Cerebellar cortex (tissue), 1 donor: ENCODE measurements at regions not wholly inside any gene's neighbourhood (a gene's known extent, or its start where the extent isn't known, plus 50 kb on each side); places are given as distances from the start of the nearest gene placed in this dataset.

ENCODE experiments used
- DNase-seq: peaks from one replicate; pipeline ENCODE4 v3.0.0-alpha.2; 2015; ENCODE audit warnings: low spot score

GRCh38 chr5:107263387-107264018 lies 407.2 kb downstream of the EFNA5 start:
- no peak for DNase-seq

- no peak for DNase-seq
These were observed 412.7 kb downstream of the EFNA5 start for GRCh38 chr5:107257885-107258520.

GRCh38 chr5:107254902-107255234 lies 415.9 kb downstream of the EFNA5 start:
- no peak for DNase-seq

- DNase-seq, result no peak
These were observed 416.4 kb downstream of the EFNA5 start for GRCh38 chr5:107254214-107254901.

GRCh38 chr5:107253246-107253645 lies 417.5 kb downstream of the EFNA5 start:
- no peak for DNase-seq

- DNase-seq, result no peak
These were observed 419.6 kb downstream of the EFNA5 start for GRCh38 chr5:107251151-107251550.

GRCh38 chr5:107248066-107248695 lies 422.6 kb downstream of the EFNA5 start:
- peak; percentile 28 for DNase-seq

GRCh38 chr5:107247427-107247826 lies 423.3 kb downstream of the EFNA5 start:
- DNase-seq, result no peak

- no peak for DNase-seq
These were observed 427.5 kb downstream of the EFNA5 start for GRCh38 chr5:107243220-107243579.

GRCh38 chr5:107242411-107243219 lies 428.1 kb downstream of the EFNA5 start:
- no peak for DNase-seq

- DNase-seq, result no peak
These were observed 428.9 kb downstream of the EFNA5 start for GRCh38 chr5:107241841-107242240.

GRCh38 chr5:107235167-107235566 lies 435.6 kb downstream of the EFNA5 start:
- DNase-seq, result no peak

GRCh38 chr5:107232788-107233187 lies 437.9 kb downstream of the EFNA5 start:
- DNase-seq, result no peak

GRCh38 chr5:107232293-107232692 lies 438.4 kb downstream of the EFNA5 start:
- DNase-seq, result no peak

GRCh38 chr5:107231191-107231590 lies 439.5 kb downstream of the EFNA5 start:
- DNase-seq, result no peak

- no peak for DNase-seq
These were observed 440.4 kb downstream of the EFNA5 start for GRCh38 chr5:107230367-107230766.

- no peak for DNase-seq
These were observed 442.5 kb downstream of the EFNA5 start for GRCh38 chr5:107228226-107228625.

GRCh38 chr5:107224272-107224671 lies 446.5 kb downstream of the EFNA5 start:
- no peak for DNase-seq

GRCh38 chr5:107223066-107223465 lies 447.7 kb downstream of the EFNA5 start:
- no peak for DNase-seq

GRCh38 chr5:107219993-107220392 lies 450.7 kb downstream of the EFNA5 start:
- peak; percentile 5 for DNase-seq

GRCh38 chr5:107218457-107219193 lies 452.1 kb downstream of the EFNA5 start:
- DNase-seq, result peak; percentile 21
